Neutrophil (primary cell): ENCODE measurements at regions not wholly inside any gene's neighbourhood (a gene's known extent, or its start where the extent isn't known, plus 50 kb on each side); places are given as distances from the start of the nearest gene placed in this dataset.
"Not testable (repeated sequence)": the region's sequence is repeated elsewhere in the genome, so short reads cannot be mapped to it uniquely, and the experiment has no call there.

Source experiments
- H3K27ac ChIP-seq: fragments of 200-600 bp; sonication (generic); 2 replicates; pipeline ENCODE4 v1.5.1; 2016; ENCODE audit warnings: mild to moderate bottlenecking, moderate library complexity
- H3K27me3 ChIP-seq: fragments of 200-600 bp; sonication (generic); 2 replicates; pipeline ENCODE4 v1.6.0; 2016; ENCODE audit warnings: mild to moderate bottlenecking
- H3K36me3 ChIP-seq: fragments of 200-600 bp; sonication (generic); 2 replicates; pipeline ENCODE4 v1.5.1; 2017
- H3K4me1 ChIP-seq, 2 experiments: fragments of 200-600 bp in 1 of 2; sonication (generic) in 1 of 2; 1 replicate in 1 of 2; 2 replicates in 1 of 2; pipeline versions ENCODE4 v1.5.1 to v1.6.1; 2013 to 2016; ENCODE audit warnings: low read depth in 1 of 2, low read length in 1 of 2, mild to moderate bottlenecking in 1 of 2, moderate library complexity in 1 of 2; ENCODE audit not compliant: control insufficient read depth in 1 of 2, insufficient read depth in 1 of 2
- H3K4me3 ChIP-seq, 2 experiments: fragments of 200-600 bp in 1 of 2; sonication (generic) in 1 of 2; 1 replicate in 1 of 2; 2 replicates in 1 of 2; pipeline ENCODE4 v1.5.1; 2013 to 2016; ENCODE audit warnings: low read depth in 1 of 2, low read length in 1 of 2, mild to moderate bottlenecking in 1 of 2, moderate library complexity in 1 of 2
- H3K9me3 ChIP-seq: fragments of 200-600 bp; sonication (generic); 2 replicates; pipeline ENCODE4 v1.5.1; 2016
- TF ChIP-seq, protein P1 (sequence below): fragments of 200-600 bp; sonication (generic); IDR thresholded peaks from 2 replicates; pipeline ENCODE4 v1.5.1; 2016; ENCODE audit warnings: antibody characterized with exemption

DNA sequence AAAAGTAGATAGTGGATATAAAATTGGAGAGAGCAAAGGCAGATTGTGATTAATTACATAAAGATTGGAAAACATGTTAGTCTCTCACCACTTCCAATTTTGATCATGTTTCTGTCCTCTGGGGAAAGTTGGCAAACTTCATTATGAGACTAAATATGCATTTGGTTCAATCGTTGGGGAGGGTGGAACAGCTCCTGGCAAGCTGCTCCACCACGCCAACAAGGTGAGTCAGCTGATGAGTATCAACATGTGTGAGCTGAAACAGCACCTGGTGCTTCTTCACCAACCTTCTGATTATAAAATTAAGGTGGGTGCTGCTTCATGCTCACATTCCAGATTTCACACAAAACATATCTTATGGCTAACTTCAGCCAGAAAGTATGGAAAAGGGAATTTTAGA, 1784.6 kb downstream of the SLITRK5 start:
- H3K27ac ChIP-seq: no peak overlapping the region
- TF ChIP-seq, protein P1, sequence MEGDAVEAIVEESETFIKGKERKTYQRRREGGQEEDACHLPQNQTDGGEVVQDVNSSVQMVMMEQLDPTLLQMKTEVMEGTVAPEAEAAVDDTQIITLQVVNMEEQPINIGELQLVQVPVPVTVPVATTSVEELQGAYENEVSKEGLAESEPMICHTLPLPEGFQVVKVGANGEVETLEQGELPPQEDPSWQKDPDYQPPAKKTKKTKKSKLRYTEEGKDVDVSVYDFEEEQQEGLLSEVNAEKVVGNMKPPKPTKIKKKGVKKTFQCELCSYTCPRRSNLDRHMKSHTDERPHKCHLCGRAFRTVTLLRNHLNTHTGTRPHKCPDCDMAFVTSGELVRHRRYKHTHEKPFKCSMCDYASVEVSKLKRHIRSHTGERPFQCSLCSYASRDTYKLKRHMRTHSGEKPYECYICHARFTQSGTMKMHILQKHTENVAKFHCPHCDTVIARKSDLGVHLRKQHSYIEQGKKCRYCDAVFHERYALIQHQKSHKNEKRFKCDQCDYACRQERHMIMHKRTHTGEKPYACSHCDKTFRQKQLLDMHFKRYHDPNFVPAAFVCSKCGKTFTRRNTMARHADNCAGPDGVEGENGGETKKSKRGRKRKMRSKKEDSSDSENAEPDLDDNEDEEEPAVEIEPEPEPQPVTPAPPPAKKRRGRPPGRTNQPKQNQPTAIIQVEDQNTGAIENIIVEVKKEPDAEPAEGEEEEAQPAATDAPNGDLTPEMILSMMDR: no peak
- no peaks in the 10 kb centered on the region for H3K36me3 ChIP-seq
- no peak overlapping the region for H3K4me3 ChIP-seq
- H3K27me3 ChIP-seq: no peaks in the 10 kb centered on the region
- H3K9me3 ChIP-seq: no peaks in the 10 kb centered on the region
- no peaks in the 10 kb centered on the region for H3K4me1 ChIP-seq

- Histone ChIP-seq H3K36me3 (no peaks in the 10 kb centered on the region), H3K4me1 (no peaks in the 10 kb centered on the region), H3K4me3 (no peak overlapping the region), H3K27ac (no peak overlapping the region), H3K9me3 (no peaks in the 10 kb centered on the region), H3K27me3 (no peaks in the 10 kb centered on the region)
- TF ChIP-seq, protein P1: no peak
Observed at GRCh38 chr13:89457977-89458376, 1786.8 kb downstream of the SLITRK5 start.

GRCh38 chr13:89458456-89458855, 1787.3 kb downstream of the SLITRK5 start:
- TF ChIP-seq, protein P1: no peak
- Histone ChIP-seq H3K36me3 (no peaks in the 10 kb centered on the region), H3K27ac (no peak overlapping the region), H3K4me1 (no peaks in the 10 kb centered on the region), H3K9me3 (no peaks in the 10 kb centered on the region), H3K4me3 (no peak overlapping the region), H3K27me3 (no peaks in the 10 kb centered on the region)

GRCh38 chr13:89460895-89461294, 1789.7 kb downstream of the SLITRK5 start:
- H3K27me3 ChIP-seq, H3K36me3 ChIP-seq, H3K4me1 ChIP-seq, H3K4me3 ChIP-seq, H3K27ac ChIP-seq, H3K9me3 ChIP-seq: not testable (repeated sequence)

- Histone ChIP-seq H3K27ac (no peak overlapping the region), H3K36me3 (no peaks in the 10 kb centered on the region), H3K4me3 (no peak overlapping the region), H3K27me3 (no peaks in the 10 kb centered on the region), H3K9me3 (no peaks in the 10 kb centered on the region), H3K4me1 (no peaks in the 10 kb centered on the region)
- TF ChIP-seq, protein P1: no peak
Observed at GRCh38 chr13:89465366-89465765, 1794.2 kb downstream of the SLITRK5 start.

DNA sequence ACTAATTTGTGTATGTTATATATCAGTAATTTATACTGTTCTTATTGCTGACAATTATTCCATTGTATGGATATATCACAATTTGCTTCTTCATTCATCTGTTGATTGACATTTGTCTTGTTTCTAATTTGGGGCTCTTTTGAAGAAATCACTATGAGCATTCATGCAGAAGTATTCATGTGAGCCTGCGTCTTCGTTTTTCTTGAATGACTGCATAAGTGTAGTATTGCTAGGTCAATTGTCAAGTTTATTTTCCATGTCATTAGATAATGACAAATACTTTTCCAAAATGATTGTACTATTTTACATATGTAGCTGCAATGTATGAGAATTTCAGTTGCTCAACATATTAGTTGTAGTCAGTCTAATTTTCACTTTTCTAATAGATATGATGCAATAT, 1796.9 kb downstream of the SLITRK5 start:
- Histone ChIP-seq H3K27me3 (no peaks in the 10 kb centered on the region), H3K9me3 (no peaks in the 10 kb centered on the region), H3K4me3 (no peak overlapping the region), H3K27ac (no peak overlapping the region), H3K36me3 (no peaks in the 10 kb centered on the region), H3K4me1 (no peaks in the 10 kb centered on the region)
- TF ChIP-seq, protein P1: no peak
